SH-SY5Y (cell line): ENCODE measurements at regions not wholly inside any gene's neighbourhood (a gene's known extent, or its start where the extent isn't known, plus 50 kb on each side); places are given as distances from the start of the nearest gene placed in this dataset.

Source experiments
- GATA2 ChIP-seq: IDR thresholded peaks from 2 replicates; pipeline ENCODE4 v1.6.1; 2011; ENCODE audit warnings: mild to moderate bottlenecking, low read depth, low read length
- GATA3 ChIP-seq: IDR thresholded peaks from 2 replicates; pipeline ENCODE4 v1.6.1; 2011; ENCODE audit warnings: low read depth, mild to moderate bottlenecking, low read length, moderate library complexity

- TF ChIP-seq GATA2 (no peak), GATA3 (no peak)
Observed at GRCh38 chr2:217398101-217398500, 538.2 kb upstream of the TNP1 start.
